ENCODE measurements at regions not wholly inside any gene's neighbourhood (a gene's known extent, or its start where the extent isn't known, plus 50 kb on each side); places are given as distances from the start of the nearest gene placed in this dataset.

DNA sequence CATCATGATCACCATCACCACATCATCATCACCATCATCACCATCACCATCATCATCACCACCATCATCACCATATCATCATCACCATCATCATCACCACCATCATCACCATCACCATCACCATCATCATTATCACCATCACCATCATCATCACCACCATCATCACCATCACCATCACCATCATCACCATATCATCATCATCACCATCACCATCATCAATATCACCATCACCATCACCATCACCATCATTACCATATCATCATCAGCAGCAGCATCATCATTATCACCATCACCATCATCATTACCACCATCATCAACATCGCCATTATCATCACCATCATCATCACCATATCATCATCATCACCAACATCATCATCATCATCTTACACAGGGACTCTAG lies 351.1 kb downstream of the MIAT start:
- no peak for DNase-seq (ENCODE audit: low spot score)

DNA sequence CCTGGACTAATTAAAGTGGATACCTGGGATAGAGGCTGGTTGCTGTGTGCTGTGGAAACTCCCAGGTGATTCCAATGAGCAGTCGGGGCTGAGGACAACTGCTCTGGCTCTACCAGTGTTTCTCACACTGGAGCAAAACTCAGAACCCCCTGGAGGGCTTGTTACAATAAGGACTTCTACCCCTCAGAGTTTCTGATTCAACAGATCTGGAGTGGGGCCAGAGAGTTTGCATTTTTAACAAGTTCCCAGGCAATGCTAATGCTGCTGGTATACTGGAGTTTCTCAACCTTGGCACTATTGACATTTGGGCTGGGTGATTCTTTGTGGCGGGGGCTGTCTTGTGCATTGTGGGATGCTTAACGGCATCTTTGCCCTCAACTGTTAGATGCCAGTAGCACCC lies 353.7 kb downstream of the MIAT start:
- DNase-seq (ENCODE audit: low spot score) = no peak

DNA sequence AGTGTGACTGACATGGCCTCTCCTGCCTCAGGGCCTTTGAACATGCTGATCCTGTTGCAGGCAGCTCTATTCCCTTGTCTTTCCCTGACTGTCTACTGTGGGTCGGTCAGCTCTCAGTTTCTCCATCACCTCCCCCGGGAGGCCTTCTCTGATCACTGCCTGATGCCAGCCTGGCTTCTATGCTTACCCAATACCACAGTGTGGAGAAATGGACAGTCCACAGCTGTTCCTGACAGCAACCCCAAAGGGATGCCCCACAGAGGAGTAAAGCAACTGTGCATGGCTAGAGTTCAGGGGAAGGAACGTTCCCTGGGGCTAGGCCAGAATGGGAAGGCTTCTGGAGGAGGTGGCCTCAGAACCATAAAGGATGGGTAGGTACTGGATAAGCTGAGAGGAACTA lies 354.3 kb downstream of the MIAT start:
- no peak for DNase-seq (ENCODE audit: low spot score)

DNA sequence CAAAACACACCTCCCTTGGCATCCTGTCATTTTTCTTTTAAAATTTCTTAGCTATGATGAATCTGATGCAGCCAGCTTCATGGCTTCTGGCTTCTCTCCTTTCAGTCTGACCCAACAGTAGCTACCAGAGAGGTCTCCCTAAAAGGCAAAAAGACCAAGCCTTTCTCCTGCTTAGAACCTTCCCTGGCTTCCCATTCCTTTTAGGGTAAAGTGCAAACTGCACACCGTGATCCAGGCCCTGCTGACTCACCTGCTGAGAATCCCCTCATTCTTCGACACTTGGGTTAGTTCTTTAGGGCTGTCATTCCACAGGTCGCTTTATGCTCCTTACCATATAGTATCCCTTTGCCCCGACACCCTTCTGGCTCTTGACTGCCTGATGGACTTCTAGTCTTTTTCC lies 362.4 kb downstream of the MIAT start:
- no peak for DNase-seq (ENCODE audit: low spot score)

DNA sequence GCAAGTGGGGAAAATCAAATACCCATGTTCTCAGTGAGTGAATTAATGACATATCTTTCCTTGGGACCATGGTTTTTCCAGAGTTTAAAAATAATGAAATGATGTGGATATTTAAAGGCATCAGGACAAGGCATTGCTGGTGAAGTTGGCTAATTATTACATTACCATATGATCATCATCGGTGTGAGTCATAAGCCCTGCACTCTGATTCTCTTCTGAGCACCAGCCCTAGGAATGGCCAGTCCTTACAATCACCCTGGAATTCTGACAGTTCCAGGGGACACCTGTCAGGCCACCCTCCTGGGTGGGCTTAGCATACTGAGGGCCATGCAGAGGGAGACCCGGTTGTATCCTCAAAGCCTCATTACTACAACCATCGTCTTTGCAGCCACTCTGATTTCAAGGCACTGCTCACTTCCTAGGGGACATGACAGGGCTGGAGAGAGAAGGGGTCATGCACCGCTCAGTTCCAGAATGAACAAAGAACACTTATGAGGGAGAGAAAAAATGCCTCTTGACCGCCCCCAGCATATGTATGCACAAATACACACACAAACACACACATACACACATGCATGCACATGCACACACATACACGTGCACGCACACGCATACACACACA lies 365.0 kb downstream of the MIAT start:
- DNase-seq (ENCODE audit: low spot score) = no peak

DNA sequence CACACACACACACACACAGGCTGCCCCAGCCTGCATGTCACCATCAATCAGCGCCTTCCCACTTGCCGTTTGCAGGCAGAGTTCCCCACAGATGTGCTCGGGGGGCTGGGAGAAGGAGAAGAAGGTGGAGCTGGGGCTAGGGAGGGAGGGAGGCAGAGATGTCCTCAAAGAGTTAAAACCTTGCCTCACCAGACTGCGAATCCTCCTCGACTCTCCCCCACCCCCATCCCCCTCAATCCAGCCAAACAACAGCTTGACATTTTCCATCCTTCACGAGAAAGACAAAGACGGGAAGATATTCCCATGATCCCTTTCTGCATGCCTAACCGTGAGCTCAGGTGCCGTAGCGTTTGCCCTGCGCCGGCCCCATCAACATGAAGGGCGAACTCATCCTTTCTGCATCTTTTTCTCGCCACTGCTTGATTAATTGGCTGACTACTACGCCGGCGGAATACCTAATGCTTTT lies 365.5 kb downstream of the MIAT start:
- no peak for DNase-seq (ENCODE audit: low spot score)

DNA sequence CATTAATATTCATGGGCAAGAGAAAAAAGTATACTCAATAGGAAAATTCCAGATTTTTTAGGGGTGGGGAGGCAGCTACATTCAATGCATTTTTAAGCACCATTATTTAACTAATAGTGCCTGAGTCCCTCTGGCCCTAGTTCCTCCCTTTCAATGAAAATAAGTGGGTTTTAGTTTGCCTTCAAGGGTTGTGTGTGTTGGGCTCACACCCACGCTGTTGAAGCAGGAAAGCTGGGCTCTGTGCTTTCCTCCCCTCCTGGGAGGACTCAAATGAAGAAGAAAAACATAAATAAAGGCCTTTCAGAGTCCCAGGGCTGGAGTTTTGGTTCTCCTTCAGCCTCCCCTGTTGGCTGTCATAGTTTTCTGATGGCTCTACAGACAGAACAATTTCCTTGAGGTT lies 366.2 kb downstream of the MIAT start:
- no peak for DNase-seq (ENCODE audit: low spot score)

DNA sequence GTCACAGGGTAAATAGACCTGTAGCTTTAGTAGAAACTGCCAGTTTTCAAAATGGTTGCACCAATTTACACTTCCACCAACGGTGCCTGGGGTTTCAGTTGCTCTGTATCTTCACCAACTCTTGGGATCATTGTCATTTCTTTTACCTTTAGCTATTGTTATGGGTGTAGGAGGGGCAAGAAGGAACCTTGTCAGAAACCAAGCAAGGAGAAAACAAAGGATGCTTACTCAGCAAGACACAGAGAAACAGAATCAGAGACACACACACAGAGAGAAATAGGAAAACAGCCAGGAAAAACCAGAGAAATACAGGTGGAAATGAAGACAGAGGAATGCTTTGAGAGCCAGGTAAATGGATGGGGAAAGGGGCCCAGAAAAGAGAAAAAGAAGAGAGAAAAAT lies 367.6 kb downstream of the MIAT start:
- no peak for DNase-seq (ENCODE audit: low spot score)

DNA sequence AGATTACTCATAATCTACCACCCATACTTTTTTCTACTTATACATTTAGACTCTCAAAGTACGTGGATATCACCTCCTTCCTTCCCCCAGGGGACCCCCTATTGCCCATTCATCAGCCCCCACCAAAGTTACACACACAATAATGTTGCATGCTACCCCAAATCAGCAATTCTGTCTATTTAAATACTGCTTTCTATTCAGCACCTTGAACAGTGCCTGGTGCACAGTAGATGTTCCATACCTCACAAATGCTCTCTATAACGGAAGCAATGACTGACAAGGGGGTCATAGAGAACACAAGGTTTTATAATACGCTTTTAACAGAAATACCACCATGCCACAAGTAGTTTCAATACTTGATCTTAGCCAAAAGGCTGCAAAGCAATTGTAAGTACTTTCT lies 370.7 kb downstream of the MIAT start:
- no peak for DNase-seq (ENCODE audit: low spot score)

DNA sequence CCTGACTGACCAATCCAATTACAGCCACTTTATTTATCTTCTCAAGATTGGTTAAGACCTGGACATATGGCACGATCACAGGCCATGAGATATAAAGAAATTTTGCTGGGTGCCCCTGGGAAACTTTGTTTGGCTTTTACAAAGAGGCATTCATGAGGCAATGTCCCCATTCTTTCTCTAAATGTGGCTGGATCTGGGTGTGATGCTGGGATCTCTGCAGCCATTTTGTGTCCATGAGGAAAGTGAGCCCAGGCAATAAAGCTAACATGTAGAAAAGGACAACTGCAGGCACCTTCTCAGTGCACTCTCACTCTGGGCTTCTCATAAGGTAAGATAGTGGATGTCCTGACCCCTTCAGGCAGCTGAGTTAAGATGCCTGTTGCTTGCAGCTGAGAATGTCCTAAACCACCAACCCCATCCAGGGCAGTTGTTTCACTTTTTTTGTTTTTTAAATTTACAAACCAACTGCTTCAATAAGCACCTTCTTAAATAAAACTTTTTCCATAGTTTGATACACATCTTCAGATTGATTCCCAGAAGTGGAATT lies 372.3 kb downstream of the MIAT start:
- no peak for DNase-seq (ENCODE audit: low spot score)

DNA sequence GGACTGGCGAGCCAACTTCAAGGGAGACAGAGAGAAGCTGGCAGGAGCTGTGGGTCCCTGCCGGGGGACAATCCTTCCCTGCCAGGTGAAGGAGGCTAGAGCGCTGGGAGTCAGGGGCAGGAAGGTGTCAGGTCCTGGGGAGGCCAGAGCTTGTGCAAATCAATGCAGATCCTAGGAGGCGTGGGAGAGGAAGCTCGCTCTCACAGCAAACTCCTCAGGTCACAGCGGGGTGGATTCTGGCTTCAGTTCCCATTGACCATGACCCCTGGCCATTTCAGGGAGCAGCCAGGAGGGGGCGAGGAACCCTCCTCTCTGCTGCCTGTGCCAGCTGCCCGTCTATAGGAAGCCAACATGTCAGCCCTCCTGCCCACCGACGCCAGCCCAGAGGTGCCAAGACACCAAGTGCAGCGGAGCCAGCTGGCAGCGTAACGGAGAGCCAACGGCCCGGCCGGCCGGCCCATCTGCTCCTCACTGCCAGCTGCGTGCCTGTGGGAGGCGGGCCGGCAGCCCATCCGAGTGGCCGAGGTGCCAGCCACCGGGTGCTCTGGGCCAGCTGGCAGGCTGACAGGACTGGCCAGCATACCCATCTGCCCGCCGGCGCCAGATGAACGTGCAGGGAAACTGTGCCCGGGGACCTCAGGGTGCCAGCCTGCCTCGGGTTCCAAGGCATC lies 374.8 kb downstream of the MIAT start:
- DNase-seq (ENCODE audit: low spot score) = peak; percentile 14

DNA sequence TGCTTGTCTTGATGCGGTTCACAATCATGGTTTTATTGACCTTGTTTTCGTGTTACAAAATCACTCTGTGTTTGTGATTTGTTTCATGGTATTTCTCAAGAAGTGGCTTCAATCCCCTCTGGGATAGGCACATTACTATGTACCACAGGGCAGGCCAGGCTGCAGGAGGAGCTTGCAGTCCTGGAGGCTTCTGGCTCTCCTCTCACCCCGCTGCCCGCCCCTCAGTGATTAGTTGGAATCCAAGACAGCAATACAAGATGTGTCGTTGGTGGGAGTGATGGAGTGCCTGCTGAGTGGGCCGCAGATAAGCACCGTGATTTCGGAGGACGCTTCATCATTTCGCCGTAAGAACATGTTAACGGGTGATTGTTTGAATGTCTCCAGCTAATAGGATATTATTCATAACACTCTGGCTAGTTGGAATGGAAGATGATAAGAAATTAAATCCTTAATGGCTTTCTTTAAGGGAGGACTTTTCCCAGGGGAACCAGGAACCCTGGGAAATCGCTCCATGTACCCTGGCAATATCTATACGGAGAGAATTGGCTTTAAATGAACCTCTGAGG lies 384.4 kb downstream of the MIAT start:
- DNase-seq (ENCODE audit: low spot score) = no peak

DNA sequence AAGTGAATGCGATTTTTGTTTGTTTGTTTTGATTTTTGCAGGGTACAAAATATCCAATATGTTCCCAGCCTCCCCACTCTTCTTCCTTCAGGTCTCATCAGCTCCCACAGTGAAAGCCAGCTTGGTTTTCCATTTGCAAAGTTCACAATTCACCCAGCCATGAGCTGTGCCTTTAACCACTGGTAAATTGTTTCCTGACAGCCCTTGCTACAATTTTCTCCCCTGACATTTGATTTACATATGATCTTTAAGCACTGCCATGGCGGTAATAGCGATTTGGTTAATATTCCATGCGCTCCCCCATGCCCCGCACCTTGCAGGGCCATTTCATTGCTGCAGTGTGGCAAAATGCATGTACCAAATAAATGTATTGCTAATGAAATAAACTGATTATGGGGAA lies 385.9 kb downstream of the MIAT start:
- DNase-seq (ENCODE audit: low spot score) = no peak

DNA sequence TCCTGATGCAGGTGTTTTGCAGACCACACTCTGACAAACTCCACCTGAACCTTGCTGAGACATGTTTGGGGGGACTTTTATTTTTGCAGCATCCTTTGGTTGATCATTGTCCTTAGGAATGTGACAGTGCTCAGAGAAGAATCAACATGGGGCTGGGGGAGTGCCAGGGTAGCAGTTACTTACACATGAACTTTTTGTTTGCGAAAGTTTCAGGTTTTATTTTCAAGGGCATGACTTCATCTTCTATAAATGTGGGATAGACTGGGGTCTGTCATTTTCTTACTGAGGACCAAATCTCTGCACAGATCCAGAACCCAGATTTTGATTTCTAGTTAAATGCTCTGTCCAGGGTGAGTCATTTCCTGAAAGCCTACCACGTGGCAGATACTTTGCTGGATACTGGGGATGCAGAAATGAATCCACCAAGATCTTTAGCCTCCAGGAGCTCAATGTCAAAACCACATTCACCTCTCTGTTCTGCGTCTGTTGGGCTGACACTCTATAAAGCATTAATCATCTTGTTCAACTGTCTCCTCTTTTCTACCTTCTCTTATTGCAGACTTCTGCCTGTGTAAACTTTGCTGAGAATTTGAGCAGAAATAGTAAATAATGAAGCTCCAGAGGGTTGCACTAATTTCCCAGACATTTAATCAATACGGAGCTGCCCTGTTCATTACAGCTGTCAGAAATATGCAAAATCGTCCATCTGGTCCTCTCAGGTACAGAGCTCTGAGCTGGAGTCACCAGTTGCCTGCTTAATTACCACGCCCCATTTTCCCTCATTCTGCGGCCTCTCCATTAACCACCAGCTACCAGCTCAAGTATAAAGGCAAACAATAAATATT lies 387.9 kb downstream of the MIAT start:
- no peak for DNase-seq (ENCODE audit: low spot score)

DNA sequence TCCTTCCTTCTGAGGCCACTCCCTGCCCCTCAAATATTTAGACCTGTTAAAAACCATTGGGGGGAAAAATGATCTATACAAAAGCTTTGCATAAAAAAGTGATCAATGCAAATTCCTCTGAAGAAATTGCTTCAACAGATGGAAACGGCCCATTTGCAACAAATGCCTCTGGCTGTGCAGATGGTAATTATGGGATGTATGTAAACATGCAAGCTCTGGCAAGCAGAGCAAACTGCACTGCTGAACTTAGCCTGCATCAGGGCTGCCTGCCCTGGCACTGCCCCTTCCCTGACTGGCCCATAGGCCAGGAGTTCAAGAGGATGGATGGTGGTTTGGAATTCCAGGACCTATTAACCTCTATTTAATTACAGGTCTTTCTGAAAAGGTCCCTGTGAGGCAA lies 388.7 kb downstream of the MIAT start:
- no peak for DNase-seq (ENCODE audit: low spot score)

DNA sequence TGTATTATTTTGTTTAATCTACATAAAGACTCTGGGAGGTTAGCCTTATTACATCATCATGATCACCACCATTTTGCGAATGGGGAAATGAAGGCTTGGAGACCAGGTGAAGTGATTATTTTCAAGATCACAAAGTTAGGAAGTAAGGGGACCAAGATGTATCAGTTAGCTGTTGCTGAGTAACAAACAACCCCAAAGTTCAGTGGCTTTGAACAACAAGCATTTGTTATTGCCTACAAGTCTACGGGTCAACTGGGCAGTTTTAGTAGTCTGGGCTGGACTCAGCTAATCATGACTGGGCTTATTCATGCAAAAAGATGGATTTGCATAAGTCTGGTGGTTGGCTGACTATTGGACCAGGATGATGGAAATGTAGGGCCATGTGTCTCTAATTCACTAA lies 389.2 kb downstream of the MIAT start:
- DNase-seq (ENCODE audit: low spot score) = no peak

DNA sequence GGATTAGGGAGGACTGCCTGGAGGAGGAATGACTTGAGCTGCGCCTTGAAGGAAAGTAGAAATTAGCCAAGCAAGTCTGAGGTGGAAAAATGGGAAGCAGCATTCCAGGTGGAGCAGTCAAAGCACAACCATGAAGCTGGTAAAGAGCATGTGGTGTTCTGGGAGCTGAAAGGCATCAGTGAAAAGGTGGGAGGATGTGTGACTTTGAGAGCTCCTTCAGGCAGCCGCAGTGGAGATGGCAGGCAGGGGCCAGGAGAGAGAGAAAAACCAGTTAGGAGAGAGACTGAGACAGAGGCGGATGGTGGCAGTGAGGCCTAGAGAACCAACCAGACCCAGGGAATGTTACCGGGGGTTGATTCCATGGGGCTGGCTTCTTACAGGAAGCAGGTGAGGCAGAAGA lies 393.4 kb downstream of the MIAT start:
- DNase-seq (ENCODE audit: low spot score) = no peak

DNA sequence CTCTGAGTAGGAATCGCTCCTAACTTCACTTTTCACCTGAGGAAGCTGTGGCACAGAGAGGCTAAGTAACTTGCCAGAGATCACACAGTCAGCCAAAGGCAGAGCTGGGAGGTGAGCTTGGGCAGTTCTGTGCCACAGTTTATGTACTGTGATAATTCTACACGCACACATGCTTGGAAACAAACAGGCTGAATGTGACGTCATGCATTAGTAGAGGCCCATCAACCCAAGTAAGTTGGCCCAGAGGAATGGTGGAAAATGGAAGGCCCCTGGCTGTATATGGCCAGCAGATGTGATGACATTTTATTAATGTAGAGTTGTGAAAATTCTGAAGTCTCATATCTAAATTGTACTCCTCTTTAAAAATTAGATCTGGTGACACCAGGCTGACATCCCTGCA lies 394.0 kb downstream of the MIAT start:
- no peak for DNase-seq (ENCODE audit: low spot score)

DNA sequence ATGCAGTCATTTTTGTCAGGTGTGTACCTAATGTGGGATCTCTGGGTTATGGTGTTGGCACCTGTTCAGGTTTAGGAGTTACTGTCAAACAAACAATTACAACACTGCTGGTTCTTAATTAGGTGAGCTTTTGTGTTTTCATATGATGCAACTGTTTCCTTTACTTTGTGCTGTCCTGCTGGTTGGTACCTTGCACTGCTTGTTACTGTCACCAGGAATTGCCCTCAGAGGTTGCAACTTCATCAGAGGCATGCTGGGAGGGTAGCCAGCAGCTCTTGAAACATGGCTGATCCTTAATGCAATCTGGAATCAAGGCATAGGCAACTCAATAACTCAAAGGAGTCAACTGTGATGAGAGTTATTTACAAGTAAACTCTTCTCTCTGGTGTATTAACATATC lies 400.3 kb downstream of the MIAT start:
- DNase-seq (ENCODE audit: low spot score) = no peak

DNA sequence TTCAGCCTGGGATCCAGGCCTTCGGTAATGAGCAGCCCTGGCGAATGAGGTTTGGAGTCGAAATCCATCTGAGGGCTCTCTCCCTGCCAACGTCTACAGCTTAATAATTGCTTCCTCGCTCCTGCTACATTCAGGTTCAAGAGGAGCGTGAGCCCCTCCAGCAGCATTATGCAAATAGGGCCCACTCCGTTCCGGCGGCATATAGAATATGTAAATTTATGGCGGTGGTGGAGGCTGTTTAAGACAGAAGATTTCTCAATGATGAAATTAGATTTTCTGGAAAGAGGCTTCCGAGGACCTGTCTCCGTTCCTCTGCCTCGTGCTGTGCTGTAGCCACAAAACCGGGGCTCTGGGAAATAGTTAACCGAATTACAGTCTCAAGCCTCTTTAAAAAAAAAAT lies 402.8 kb downstream of the MIAT start:
- no peak for DNase-seq (ENCODE audit: low spot score)

DNA sequence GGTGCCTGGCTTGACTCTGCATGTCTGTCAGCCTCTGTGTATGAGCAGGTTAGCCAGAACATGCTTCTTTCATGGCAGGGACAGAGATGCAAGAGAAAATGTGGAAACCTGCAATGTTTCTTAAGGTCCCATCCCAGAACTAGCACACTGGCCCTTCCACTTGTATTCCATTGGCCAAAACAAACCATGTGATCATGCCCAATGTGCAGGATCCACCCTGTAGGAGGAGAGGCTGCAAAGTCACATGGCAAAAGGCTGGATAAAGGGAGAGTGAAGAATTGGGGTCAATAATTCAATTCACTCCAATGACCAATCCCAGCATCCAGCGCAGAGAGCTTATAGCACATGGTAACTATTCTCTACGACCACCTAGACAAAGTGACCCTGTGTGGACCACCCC lies 405.5 kb downstream of the MIAT start:
- DNase-seq (ENCODE audit: low spot score) = no peak

DNA sequence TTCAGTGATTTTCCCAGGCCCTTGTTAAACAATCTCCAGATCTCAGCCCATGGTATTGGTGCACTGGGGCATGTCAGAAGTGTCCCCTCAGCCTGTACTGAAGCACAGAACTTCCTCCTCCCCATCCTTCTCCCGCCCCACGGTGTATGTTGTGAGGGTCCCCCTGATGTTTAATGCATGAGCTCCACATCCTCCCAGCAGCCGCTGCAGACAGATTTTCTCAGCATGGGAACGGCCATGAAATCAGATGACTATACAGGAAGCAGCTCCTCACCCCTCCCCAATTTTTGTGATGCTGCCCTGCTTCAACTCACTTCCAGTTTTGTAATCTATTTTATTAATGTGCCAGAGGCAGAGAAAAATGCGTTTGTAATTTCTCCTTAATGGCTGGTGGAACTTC lies 406.0 kb downstream of the MIAT start:
- no peak for DNase-seq (ENCODE audit: low spot score)

DNA sequence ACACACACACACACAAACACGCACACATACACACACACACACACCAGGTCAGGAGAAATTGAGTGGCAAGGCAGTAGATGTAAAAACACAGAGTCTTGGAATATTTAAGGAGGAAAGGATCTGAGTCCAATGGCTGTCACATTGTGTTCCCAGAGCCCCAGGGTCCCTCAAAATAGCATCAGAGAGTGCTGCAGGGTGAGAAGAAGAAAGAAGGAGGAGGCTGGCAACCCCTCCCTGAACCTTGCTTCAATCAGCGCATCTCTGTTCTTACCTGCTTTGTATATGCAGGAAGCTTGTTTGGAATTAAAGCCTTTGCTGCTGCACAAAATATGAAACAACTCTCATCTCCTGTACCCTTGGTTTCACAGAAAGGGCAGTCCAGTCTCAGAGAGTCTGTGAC lies 406.5 kb downstream of the MIAT start:
- DNase-seq (ENCODE audit: low spot score) = no peak
